CD4-positive, CD25-positive, alpha-beta regulatory T cell (primary cell): ENCODE measurements at regions not wholly inside any gene's neighbourhood (a gene's known extent, or its start where the extent isn't known, plus 50 kb on each side); places are given as distances from the start of the nearest gene placed in this dataset.

ENCODE experiments used
- ATAC-seq, 2 donors: fragments of 150-1000 bp; cut with Tn5 transposase; one replicate each; pipeline ENCODE4 v1.10.0; 2021; ENCODE audit warnings: low read depth in 2 of 2, moderate number of reproducible peaks in 2 of 2, moderate library complexity in 1 of 2
- DNase-seq, 3 donors: peaks; one replicate each; pipeline versions ENCODE4 v3.0.0 to v3.0.0-alpha.2; 2012 to 2022; ENCODE audit warnings: mixed read lengths in 1 of 3
- H3K27ac ChIP-seq: one replicate; pipeline ENCODE4 v1.7.0; 2013; ENCODE audit warnings: mild to moderate bottlenecking, low read length; ENCODE audit not compliant: insufficient read depth, poor library complexity, severe bottlenecking
- H3K27me3 ChIP-seq: one replicate; pipeline ENCODE4 v1.7.0; 2013; ENCODE audit warnings: low read length; ENCODE audit not compliant: control insufficient read depth, insufficient read depth
- H3K36me3 ChIP-seq: one replicate; pipeline ENCODE4 v1.7.0; 2013; ENCODE audit warnings: mild to moderate bottlenecking, low read length, moderate library complexity; ENCODE audit not compliant: control insufficient read depth, insufficient read depth
- H3K4me1 ChIP-seq: 2 replicates; pipeline ENCODE4 v1.7.0; 2013; ENCODE audit warnings: mild to moderate bottlenecking, low read length; ENCODE audit not compliant: insufficient read depth, control insufficient read depth, poor library complexity, severe bottlenecking
- H3K4me3 ChIP-seq: one replicate; pipeline ENCODE4 v1.7.0; 2013; ENCODE audit warnings: low read depth, mild to moderate bottlenecking, low read length, moderate library complexity
- H3K9me3 ChIP-seq, 2 experiments: 1 replicate in 1 of 2; 2 replicates in 1 of 2; pipeline ENCODE4 v1.7.0; 2013; ENCODE audit warnings: low read length in 2 of 2, mild to moderate bottlenecking in 1 of 2, moderate library complexity in 1 of 2; ENCODE audit not compliant: control insufficient read depth in 2 of 2
- H3K27ac Mint-ChIP-seq, 3 donors: one replicate each; pipeline ENCODE4 v1.8.0; 2020 to 2022; ENCODE audit warnings: mild to moderate bottlenecking in 3 of 3, mixed read lengths in 3 of 3, moderate library complexity in 2 of 3
- H3K27me3 Mint-ChIP-seq: one replicate; pipeline ENCODE4 v1.8.0; 2022; ENCODE audit warnings: mild to moderate bottlenecking, mixed read lengths
- H3K36me3 Mint-ChIP-seq: one replicate; pipeline ENCODE4 v1.8.0; 2020; ENCODE audit warnings: mixed read lengths
- H3K4me1 Mint-ChIP-seq, 4 donors: one replicate each; pipeline ENCODE4 v1.8.0; 2020 to 2022; ENCODE audit warnings: mixed read lengths in 4 of 4, mild to moderate bottlenecking in 1 of 4
- H3K4me3 Mint-ChIP-seq, 4 donors: one replicate each; pipeline ENCODE4 v1.8.0; 2020 to 2022; ENCODE audit warnings: mild to moderate bottlenecking in 4 of 4, mixed read lengths in 4 of 4, moderate library complexity in 3 of 4
- H3K9me3 Mint-ChIP-seq, 7 donors: one replicate each; pipeline ENCODE4 v1.8.0; 2020 to 2022; ENCODE audit warnings: mixed read lengths in 7 of 7, mild to moderate bottlenecking in 3 of 7, moderate library complexity in 2 of 7

DNA sequence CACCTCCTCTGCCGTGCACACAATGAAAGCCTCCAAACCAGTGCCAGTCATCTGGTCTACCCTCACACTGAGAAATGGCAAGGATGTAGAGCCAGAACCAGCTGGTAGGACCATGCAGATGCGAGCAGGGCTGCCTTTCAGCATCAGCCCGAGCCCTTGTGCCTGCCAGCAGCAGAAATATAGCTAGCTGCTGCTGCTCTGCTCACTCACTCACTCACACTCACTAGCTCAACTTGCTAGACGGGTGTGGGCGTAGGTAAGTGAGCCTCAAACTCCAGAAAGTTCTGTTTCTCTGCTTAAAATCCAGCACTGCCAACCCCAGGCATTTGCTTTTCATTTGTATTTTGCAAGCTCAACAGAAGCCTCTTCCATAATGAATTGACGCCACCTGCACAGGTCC lies 114.0 kb downstream of the DRD1 start:
- no peak overlapping the region for H3K4me3 Mint-ChIP-seq
- Histone ChIP-seq H3K4me1 (no peaks in the 10 kb centered on the region), H3K9me3 (no peaks in the 10 kb centered on the region), H3K27me3 (no peaks in the 10 kb centered on the region), H3K4me3 (no peak overlapping the region), H3K27ac (no peak overlapping the region), H3K36me3 (no peaks in the 10 kb centered on the region)
- no peaks in the 10 kb centered on the region for H3K4me1 Mint-ChIP-seq
- DNase-seq = no peak
- no peak for ATAC-seq
- no peak overlapping the region for H3K27ac Mint-ChIP-seq
- no peaks in the 10 kb centered on the region for H3K27me3 Mint-ChIP-seq
- H3K36me3 Mint-ChIP-seq = no peaks in the 10 kb centered on the region
- peaks cover 0 to 3% (median 0%) of the 10 kb centered on the region in 7 donors for H3K9me3 Mint-ChIP-seq

DNA sequence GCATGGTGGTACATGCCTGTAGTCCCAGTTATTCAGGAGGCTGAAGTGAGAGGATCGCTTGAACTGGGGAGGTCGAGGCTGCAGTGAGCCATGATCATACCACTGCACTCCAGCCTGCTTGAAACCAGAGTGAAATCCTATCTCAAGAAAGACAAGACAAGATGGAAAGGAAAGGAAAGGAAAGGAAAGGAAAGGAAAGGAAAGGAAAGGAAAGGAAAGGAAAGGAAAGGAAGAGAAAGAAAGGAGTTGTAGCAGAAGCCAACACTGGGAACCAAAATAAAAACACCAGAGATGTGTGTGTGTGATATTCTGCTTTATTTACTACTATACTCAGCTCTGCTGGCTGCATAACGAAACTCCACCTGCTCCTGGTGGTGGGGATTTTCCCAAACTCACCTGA lies 115.3 kb downstream of the DRD1 start:
- Mint-ChIP-seq H3K9me3 (peaks cover 0 to 4% (median 2%) of the 10 kb centered on the region in 7 donors), H3K27ac (no peak overlapping the region), H3K4me1 (no peaks in the 10 kb centered on the region), H3K4me3 (no peak overlapping the region), H3K27me3 (no peaks in the 10 kb centered on the region), H3K36me3 (no peaks in the 10 kb centered on the region)
- ATAC-seq = no peak
- no peaks in the 10 kb centered on the region for H3K9me3 ChIP-seq
- DNase-seq = no peak
- H3K36me3 ChIP-seq = no peaks in the 10 kb centered on the region
- no peak overlapping the region for H3K27ac ChIP-seq
- no peaks in the 10 kb centered on the region for H3K27me3 ChIP-seq
- H3K4me1 ChIP-seq = no peaks in the 10 kb centered on the region
- no peak overlapping the region for H3K4me3 ChIP-seq

DNA sequence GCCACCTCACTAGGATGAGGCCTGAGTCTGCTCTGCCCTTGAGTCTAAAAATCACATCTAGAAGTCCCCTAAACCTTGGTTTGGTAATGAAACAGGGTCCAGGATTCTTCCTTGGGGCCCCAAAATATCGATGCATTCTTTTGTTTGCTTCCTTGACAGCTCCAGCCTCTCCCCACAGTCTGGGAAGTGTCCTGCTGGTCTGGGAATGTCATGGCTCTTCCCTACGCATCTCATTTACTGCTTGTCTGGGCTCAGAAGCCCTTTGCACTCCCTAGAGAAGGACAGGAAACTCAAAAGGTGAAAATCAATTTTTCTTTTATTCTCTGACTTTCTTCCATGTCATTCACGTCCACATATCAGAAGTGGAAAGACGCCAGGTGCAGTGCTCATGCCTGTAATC lies 115.8 kb downstream of the DRD1 start:
- ATAC-seq = no peak

DNA sequence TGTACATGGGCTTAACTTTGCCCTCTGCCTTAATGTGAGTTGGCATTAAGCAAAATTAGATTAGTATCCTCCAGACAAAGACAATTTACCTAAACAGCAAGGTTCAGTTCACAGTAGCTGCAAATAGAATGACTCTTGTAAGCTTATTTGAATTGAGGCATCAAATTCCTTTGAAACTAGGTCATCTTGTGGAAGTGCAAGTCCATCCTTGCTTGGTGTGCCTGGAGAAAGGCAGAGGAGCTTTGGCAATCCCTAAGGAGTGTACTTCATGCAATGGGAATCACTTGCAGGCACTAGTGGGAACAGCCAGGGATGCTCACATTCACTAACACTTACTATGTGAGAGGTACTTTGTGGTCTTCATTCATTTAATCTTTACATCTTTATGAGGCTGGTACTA lies 118.3 kb downstream of the DRD1 start:
- H3K27me3 ChIP-seq = no peaks in the 10 kb centered on the region
- Mint-ChIP-seq H3K4me1 (no peaks in the 10 kb centered on the region), H3K27ac (no peak overlapping the region), H3K4me3 (no peak overlapping the region), H3K36me3 (no peaks in the 10 kb centered on the region), H3K27me3 (no peaks in the 10 kb centered on the region), H3K9me3 (peaks cover 0 to 4% (median 0%) of the 10 kb centered on the region in 7 donors)
- DNase-seq (no peak), ATAC-seq (no peak)
- H3K36me3 ChIP-seq = no peaks in the 10 kb centered on the region
- no peak overlapping the region for H3K4me3 ChIP-seq
- H3K9me3 ChIP-seq = no peaks in the 10 kb centered on the region
- H3K27ac ChIP-seq = no peak overlapping the region
- no peaks in the 10 kb centered on the region for H3K4me1 ChIP-seq

More for the DNA sequence above, 115.8 kb downstream of the DRD1 start:
- Mint-ChIP-seq H3K27me3 (no peaks in the 10 kb centered on the region), H3K4me3 (no peak overlapping the region), H3K9me3 (peaks cover 0 to 4% (median 2%) of the 10 kb centered on the region in 7 donors), H3K4me1 (no peaks in the 10 kb centered on the region), H3K27ac (no peak overlapping the region), H3K36me3 (no peaks in the 10 kb centered on the region)
- H3K27me3 ChIP-seq = no peaks in the 10 kb centered on the region
- no peak for DNase-seq
- no peak overlapping the region for H3K4me3 ChIP-seq
- H3K36me3 ChIP-seq = no peaks in the 10 kb centered on the region
- H3K4me1 ChIP-seq = no peaks in the 10 kb centered on the region
- H3K9me3 ChIP-seq = no peaks in the 10 kb centered on the region
- H3K27ac ChIP-seq = no peak overlapping the region

DNA sequence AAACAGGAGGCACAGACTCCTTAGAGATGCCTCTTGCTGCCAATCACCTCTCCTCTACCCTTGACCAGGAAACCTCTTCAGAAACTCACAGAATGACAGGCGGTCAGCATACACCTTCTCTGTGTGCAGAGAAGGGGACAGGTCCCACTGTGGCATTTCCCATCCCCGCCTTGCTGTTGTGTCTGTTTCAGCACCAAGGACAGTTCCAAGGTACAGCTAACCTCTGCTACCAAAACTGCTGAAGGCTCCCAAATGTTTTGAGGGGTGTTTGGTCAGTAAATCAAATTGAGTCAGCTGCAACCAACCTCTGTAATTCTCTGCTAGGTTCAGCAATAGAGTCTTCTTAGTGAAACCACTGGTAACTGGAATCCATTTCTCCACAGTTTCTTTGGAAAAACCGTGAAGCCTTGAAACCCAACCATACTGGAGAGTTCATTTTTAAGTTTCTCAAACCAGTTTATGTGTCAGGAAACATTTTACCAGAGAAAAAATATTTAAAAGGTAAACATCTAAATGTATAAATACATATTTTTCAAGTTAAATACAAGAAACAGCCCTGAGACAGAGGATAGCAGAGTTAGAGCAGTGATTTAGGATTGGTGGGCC lies 122.0 kb downstream of the DRD1 start:
- no peaks in the 10 kb centered on the region for H3K27me3 ChIP-seq
- no peak overlapping the region for H3K27ac ChIP-seq
- H3K9me3 ChIP-seq = no peaks in the 10 kb centered on the region
- H3K27me3 Mint-ChIP-seq = no peaks in the 10 kb centered on the region
- H3K36me3 ChIP-seq = no peaks in the 10 kb centered on the region
- H3K4me3 ChIP-seq = no peak overlapping the region
- no peaks in the 10 kb centered on the region for H3K4me1 Mint-ChIP-seq
- H3K4me1 ChIP-seq = no peaks in the 10 kb centered on the region
- no peak overlapping the region for H3K27ac Mint-ChIP-seq
- no peaks in the 10 kb centered on the region for H3K36me3 Mint-ChIP-seq
- DNase-seq (peak in 2 of 3 donors; percentile 2 to 29), ATAC-seq (no peak)
- no peak overlapping the region for H3K4me3 Mint-ChIP-seq
- peaks cover 0 to 4% (median 2%) of the 10 kb centered on the region in 7 donors for H3K9me3 Mint-ChIP-seq

DNA sequence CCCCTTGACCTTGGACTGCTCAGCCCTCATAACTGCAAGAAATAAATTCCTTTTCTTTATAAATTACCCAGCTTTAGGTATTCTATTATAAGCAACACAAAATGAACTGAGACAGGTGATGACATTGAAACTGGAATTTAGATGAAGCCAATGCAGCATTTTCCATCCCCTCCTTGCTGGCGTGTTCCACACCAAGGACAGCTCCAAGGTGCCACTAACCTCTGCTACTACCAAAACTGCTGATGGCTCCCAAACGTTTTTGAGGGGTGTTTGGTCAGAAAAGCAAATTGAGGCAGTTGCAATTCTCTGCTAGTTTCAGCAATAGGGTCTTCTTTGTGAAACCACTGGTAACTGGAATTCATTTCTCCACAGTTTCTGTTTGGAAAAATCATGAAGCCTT lies 124.8 kb downstream of the DRD1 start:
- Histone ChIP-seq H3K36me3 (no peaks in the 10 kb centered on the region), H3K27ac (no peak overlapping the region), H3K4me3 (no peak overlapping the region), H3K9me3 (no peaks in the 10 kb centered on the region), H3K4me1 (no peaks in the 10 kb centered on the region), H3K27me3 (no peaks in the 10 kb centered on the region)
- Mint-ChIP-seq H3K36me3 (no peaks in the 10 kb centered on the region), H3K27ac (no peak overlapping the region), H3K27me3 (peaks cover 5% of the 10 kb centered on the region), H3K9me3 (peaks cover 0 to 6% (median 2%) of the 10 kb centered on the region in 7 donors), H3K4me1 (no peaks in the 10 kb centered on the region), H3K4me3 (no peak overlapping the region)
- no peak for ATAC-seq
- DNase-seq = no peak

DNA sequence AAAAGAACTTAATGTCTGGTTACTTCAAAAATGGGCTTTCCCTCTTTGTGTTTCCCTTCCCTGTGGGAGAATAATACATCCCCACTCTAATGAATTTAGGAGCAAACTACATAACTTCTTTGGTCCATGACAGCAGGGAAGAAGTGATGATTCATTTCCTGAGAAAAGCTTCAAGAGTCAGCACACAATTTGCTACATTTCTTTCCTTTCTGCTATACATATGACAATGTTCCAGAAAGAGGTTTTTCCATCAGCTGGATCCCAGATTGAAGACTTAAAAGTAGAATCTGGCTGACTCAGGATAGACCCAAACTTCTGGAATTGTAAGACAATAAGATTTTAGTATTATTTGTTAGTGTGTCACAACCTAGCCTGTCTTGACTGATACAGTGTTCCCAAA lies 126.1 kb downstream of the DRD1 start:
- DNase-seq (no peak), ATAC-seq (no peak)
- Mint-ChIP-seq H3K27me3 (peaks cover 5% of the 10 kb centered on the region), H3K4me3 (no peak overlapping the region), H3K4me1 (no peaks in the 10 kb centered on the region), H3K9me3 (peaks cover 0 to 12% (median 0%) of the 10 kb centered on the region in 7 donors), H3K36me3 (no peaks in the 10 kb centered on the region), H3K27ac (no peak overlapping the region)
- no peaks in the 10 kb centered on the region for H3K36me3 ChIP-seq
- no peaks in the 10 kb centered on the region for H3K4me1 ChIP-seq
- no peak overlapping the region for H3K27ac ChIP-seq
- H3K27me3 ChIP-seq = no peaks in the 10 kb centered on the region
- no peak overlapping the region for H3K4me3 ChIP-seq
- H3K9me3 ChIP-seq = no peaks in the 10 kb centered on the region

DNA sequence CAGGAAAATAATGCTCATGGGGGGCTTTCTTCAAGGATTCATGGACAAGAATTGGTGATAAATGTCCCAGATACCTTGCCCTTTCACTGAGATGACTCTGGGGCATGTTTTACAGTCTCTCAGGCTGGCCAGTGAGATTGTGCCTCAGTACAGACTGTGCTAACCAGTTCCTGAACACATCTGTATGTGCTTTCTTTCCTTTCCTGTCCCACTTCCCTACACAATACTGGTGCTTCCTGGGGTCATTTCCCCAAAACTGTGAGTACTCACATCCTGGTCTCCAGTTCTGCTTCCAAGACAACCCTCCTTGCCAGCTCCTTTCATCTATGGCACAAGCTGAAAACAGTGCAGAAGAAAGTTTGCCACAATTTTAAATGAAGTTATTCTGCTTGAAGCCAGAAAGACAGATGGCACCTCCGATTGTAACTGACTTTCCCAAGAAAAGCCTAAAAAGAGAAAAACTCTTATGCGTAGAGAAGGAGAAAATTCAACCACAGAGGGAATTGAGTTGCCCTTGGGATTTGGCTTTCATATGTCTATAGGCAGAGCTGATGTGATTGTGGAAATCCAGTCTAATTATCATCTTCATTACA lies 134.7 kb downstream of the DRD1 start:
- no peak overlapping the region for H3K4me3 ChIP-seq
- no peak for ATAC-seq
- Mint-ChIP-seq H3K4me3 (no peak overlapping the region), H3K9me3 (peaks cover 0 to 11% (median 6%) of the 10 kb centered on the region in 7 donors), H3K27ac (no peak overlapping the region), H3K36me3 (no peaks in the 10 kb centered on the region), H3K4me1 (no peaks in the 10 kb centered on the region), H3K27me3 (peaks cover 5% of the 10 kb centered on the region)
- no peak overlapping the region for H3K27ac ChIP-seq
- H3K9me3 ChIP-seq = no peaks in the 10 kb centered on the region
- no peaks in the 10 kb centered on the region for H3K4me1 ChIP-seq
- H3K27me3 ChIP-seq = no peaks in the 10 kb centered on the region
- no peaks in the 10 kb centered on the region for H3K36me3 ChIP-seq
- DNase-seq = no peak
